ENCODE measurements at regions not wholly inside any gene's neighbourhood (a gene's known extent, or its start where the extent isn't known, plus 50 kb on each side); places are given as distances from the start of the nearest gene placed in this dataset.

DNA sequence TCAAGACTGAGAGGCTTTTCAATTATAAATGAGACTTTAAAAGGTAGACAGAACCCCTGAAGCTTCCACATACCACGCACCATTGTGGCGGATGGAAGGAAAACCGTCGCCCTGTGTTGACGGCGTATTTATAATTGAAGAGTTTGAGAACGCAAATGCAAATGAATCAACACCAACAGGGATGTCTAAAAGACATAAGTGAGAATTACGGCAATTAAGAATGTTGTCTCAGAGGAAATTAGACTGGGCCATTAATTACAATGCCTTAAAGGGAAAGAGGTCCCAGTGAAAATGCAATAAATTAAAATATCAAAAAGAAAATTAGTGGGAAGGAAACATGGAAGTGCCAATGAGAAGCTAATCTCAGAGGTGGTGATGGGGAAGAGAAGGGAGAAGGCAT is 148.5 kb upstream of the XYLT1 start:
- TF ChIP-seq, protein P1, sequence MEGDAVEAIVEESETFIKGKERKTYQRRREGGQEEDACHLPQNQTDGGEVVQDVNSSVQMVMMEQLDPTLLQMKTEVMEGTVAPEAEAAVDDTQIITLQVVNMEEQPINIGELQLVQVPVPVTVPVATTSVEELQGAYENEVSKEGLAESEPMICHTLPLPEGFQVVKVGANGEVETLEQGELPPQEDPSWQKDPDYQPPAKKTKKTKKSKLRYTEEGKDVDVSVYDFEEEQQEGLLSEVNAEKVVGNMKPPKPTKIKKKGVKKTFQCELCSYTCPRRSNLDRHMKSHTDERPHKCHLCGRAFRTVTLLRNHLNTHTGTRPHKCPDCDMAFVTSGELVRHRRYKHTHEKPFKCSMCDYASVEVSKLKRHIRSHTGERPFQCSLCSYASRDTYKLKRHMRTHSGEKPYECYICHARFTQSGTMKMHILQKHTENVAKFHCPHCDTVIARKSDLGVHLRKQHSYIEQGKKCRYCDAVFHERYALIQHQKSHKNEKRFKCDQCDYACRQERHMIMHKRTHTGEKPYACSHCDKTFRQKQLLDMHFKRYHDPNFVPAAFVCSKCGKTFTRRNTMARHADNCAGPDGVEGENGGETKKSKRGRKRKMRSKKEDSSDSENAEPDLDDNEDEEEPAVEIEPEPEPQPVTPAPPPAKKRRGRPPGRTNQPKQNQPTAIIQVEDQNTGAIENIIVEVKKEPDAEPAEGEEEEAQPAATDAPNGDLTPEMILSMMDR (IDR thresholded peaks at IDR 0.05; ENCODE audit: low read length), result no peak
- TF ChIP-seq EZH2phosphoT487 (IDR thresholded peaks at IDR 0.05; ENCODE audit: low read length), result no peak

Measured in MM.1S (cell line).